ENCODE measurements at regions not wholly inside any gene's neighbourhood (a gene's known extent, or its start where the extent isn't known, plus 50 kb on each side); places are given as distances from the start of the nearest gene placed in this dataset.

GRCh38 chr7:114073701-114074100, 154.9 kb upstream of the PPP1R3A start:
- TF ChIP-seq GATA3 (IDR thresholded peaks at IDR 0.05; ENCODE audit: low read depth, low read length), result no peak
- no peak for TF ChIP-seq GATA2 (IDR thresholded peaks at IDR 0.05; ENCODE audit: low read depth, low read length)

DNA sequence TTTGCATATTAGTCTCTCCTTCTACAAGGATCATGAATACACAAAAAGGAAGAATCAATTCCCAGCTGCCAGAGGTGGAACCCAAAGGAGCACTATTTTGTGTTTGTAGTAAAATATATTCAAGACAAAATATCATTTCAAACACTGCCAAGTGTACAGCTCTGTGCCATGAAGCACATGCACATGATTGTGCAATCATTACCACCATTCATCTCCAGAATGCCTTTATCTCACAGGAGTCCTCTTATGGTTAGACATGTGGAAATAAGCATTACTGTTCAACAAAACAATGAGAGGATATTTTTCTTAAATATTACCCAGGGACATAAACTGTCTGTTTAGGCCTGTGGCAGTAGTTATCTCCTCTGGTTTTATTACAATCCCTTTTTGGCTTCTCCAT, 151.4 kb upstream of the PPP1R3A start:
- TF ChIP-seq GATA3 (IDR thresholded peaks at IDR 0.05; ENCODE audit: low read depth, low read length) (no peak), GATA2 (IDR thresholded peaks at IDR 0.05; ENCODE audit: low read depth, low read length) (no peak)

DNA sequence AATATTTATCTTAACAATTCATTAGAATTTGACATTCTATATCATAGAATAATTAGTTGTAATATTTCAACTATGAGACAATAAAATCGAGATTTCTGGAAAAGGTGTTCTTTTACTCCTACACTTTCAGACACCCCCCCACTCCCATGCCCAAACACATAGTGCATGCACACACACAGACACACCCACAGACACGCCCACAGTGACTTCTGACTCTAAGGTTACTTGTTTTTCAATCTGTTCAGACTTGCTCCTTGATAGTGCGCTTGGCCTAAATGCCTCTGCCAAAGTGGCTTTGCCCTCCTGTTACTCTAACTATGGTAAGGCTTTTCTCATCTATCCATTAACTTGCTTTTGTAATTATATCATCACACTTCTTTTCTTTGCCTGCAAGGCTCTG, 144.0 kb upstream of the PPP1R3A start:
- TF ChIP-seq GATA2 (IDR thresholded peaks at IDR 0.05; ENCODE audit: low read depth, low read length) (no peak), GATA3 (IDR thresholded peaks at IDR 0.05; ENCODE audit: low read depth, low read length) (no peak)

DNA sequence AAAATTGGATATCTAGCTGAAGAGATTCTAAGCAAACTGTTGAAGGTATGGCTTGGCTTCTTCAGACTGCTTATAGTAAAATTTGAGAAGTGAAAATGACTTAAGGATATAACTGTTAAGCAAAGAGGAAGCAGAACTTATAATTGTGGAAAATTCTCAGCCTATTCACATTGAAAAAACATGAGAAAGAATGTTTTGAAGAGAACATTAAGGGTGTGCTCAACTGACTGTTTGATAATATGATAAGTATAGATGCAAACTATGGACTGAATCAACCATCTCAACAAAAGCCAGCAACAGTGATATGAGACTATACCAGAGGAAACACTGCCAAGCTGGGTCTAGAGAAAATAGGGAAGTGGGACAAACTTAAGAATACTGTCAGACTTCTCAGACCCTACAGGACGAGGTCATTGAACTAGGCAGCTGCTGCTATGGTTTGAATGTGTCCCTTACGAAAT, 133.1 kb upstream of the PPP1R3A start:
- TF ChIP-seq GATA3 (IDR thresholded peaks at IDR 0.05; ENCODE audit: low read depth, low read length) (no peak), GATA2 (IDR thresholded peaks at IDR 0.05; ENCODE audit: low read depth, low read length) (no peak)

- TF ChIP-seq GATA3 (IDR thresholded peaks at IDR 0.05; ENCODE audit: low read depth, low read length) (no peak), GATA2 (IDR thresholded peaks at IDR 0.05; ENCODE audit: low read depth, low read length) (no peak)
These were observed 131.8 kb upstream of the PPP1R3A start for GRCh38 chr7:114050571-114050970.

- TF ChIP-seq GATA3 (IDR thresholded peaks at IDR 0.05; ENCODE audit: low read depth, low read length), result no peak
- no peak for TF ChIP-seq GATA2 (IDR thresholded peaks at IDR 0.05; ENCODE audit: low read depth, low read length)
These were observed 129.8 kb upstream of the PPP1R3A start for GRCh38 chr7:114048386-114049235.

DNA sequence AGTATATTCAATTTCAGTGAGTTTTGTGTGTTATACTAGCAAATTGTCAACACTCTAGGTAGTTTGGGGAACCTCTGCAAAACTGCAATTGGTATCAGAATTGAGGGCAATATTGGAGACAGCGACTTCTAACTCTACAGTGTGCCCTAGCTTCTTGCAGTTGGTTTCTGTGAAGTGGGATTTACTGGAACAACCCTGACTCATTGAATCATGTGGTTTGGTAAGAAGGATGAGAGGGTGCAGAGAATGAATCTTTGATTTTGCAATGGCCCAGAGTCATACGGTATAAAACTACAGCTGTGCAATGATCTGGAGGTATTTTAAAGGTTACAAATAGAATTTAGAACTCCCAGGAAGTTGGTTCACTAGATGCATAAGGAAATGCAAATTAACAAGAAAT, 129.1 kb upstream of the PPP1R3A start:
- TF ChIP-seq GATA2 (IDR thresholded peaks at IDR 0.05; ENCODE audit: low read depth, low read length) (no peak), GATA3 (IDR thresholded peaks at IDR 0.05; ENCODE audit: low read depth, low read length) (no peak)

- no peak for TF ChIP-seq GATA2 (IDR thresholded peaks at IDR 0.05; ENCODE audit: low read depth, low read length)
- TF ChIP-seq GATA3 (IDR thresholded peaks at IDR 0.05; ENCODE audit: low read depth, low read length), result no peak
These were observed 114.7 kb upstream of the PPP1R3A start for GRCh38 chr7:114033475-114033874.

DNA sequence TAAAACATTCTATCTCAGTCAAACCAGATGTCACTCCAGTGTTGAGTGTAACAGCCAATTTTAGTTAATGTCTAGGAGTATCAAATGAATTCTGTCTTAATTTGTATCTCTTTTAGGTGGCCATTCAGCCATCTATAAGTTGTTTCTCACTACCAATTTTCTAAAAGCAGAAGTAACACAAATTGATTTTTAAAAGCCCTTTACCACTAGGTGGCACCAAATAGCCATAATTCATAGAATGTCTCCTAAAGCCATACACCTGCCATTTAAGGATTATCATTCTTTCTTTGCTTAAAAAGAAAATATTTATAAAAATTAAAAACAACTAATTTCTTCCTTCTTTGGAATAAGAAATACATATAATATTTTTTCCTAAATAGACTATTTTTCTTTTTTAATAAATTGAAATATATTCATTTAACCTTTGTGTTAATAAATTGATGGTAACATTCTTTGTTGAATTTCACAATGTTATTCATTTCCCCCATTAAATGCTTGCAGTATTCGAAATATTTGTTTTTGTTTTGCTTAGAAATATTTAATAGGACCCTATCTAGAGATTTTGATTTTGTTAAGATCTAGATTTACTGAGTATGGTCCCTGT, 107.8 kb upstream of the PPP1R3A start:
- TF ChIP-seq GATA2 (IDR thresholded peaks at IDR 0.05; ENCODE audit: low read depth, low read length), result no peak
- no peak for TF ChIP-seq GATA3 (IDR thresholded peaks at IDR 0.05; ENCODE audit: low read depth, low read length)

DNA sequence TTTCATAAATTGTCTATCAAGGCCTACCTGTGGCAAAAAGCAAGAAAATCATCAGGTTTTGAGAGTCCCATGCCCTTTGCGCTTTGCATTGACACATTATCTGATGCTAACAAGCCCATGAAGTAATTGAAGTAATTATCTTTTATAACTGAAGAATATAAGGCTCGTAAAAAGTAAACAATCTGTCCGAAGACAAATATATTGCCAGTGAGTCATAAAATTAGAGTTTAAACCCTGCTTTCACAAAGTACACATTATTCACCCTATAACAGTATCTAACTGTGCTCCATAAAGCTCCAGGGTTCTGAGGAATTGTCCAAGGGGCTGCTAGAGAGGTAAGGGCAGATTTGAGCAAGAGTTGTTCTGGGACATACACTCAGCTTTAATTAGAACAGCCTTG, 102.3 kb upstream of the PPP1R3A start:
- TF ChIP-seq GATA3 (IDR thresholded peaks at IDR 0.05; ENCODE audit: low read depth, low read length) (no peak), GATA2 (IDR thresholded peaks at IDR 0.05; ENCODE audit: low read depth, low read length) (no peak)

GRCh38 chr7:114008696-114009095, 89.9 kb upstream of the PPP1R3A start:
- TF ChIP-seq GATA3 (IDR thresholded peaks at IDR 0.05; ENCODE audit: low read depth, low read length) (no peak), GATA2 (IDR thresholded peaks at IDR 0.05; ENCODE audit: low read depth, low read length) (no peak)

DNA sequence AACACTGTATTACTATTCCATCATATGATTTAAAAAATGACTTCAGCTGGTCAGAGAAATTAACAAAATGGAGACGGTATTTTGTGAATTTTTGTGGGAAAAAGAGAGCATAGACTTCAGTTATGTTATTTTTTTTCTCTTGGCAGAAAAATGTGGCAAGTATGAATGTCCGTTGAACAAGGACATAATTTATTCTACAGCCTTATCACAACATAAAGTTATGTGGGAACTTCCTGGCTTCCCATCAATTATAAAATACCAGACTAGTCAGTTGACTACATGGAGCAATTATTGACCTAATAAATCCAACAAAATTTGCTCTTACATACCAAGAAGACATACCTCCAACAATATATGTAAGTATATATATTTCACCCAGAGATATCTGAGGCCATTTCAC, 88.6 kb upstream of the PPP1R3A start:
- TF ChIP-seq GATA2 (IDR thresholded peaks at IDR 0.05; ENCODE audit: low read depth, low read length), result no peak
- no peak for TF ChIP-seq GATA3 (IDR thresholded peaks at IDR 0.05; ENCODE audit: low read depth, low read length)

DNA sequence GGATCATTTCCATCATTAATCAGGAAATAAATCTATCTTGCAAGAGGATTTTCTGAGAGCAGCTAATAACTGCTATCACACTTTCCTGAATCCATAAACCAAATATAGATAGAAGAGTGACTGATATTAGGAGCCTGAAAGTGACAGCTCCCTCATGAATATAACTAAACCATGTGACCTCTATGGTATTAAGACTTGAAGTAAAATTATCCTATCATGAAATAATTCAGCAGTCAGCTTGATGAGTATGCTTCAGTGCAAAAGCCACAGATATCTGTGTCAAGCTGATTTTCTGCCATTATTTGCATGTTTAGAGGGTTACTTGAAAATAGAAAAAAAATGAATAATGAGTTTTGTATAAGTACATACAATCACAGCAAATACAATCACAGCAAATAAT, 80.1 kb upstream of the PPP1R3A start:
- TF ChIP-seq GATA3 (IDR thresholded peaks at IDR 0.05; ENCODE audit: low read depth, low read length) (no peak), GATA2 (IDR thresholded peaks at IDR 0.05; ENCODE audit: low read depth, low read length) (no peak)

GRCh38 chr7:113996405-113996804, 77.6 kb upstream of the PPP1R3A start:
- TF ChIP-seq GATA3 (IDR thresholded peaks at IDR 0.05; ENCODE audit: low read depth, low read length) (no peak), GATA2 (IDR thresholded peaks at IDR 0.05; ENCODE audit: low read depth, low read length) (no peak)

DNA sequence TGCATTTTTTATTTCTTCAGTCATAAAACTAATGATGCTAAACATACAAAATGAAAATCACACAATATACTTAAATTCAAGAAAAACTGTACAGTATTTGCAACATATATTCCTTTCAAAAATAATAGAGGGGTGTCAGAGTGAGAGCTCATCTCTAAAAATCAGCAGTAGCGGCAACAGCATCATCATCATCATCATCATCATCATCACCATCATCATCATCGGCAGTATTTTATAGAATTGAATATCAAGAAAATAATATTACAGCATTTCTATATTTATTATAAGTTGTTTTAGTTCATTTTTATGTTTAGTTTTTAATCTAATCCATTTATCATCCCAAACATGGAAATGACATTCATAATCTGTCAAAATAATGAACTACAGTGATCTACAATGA, 67.4 kb upstream of the PPP1R3A start:
- TF ChIP-seq GATA3 (IDR thresholded peaks at IDR 0.05; ENCODE audit: low read depth, low read length) (no peak), GATA2 (IDR thresholded peaks at IDR 0.05; ENCODE audit: low read depth, low read length) (no peak)

All from SH-SY5Y (cell line).